C1 segment of cervical spinal cord (tissue), 14 donors: ENCODE measurements at regions not wholly inside any gene's neighbourhood (a gene's known extent, or its start where the extent isn't known, plus 50 kb on each side); places are given as distances from the start of the nearest gene placed in this dataset.
"Not testable (repeated sequence)": the region's sequence is repeated elsewhere in the genome, so short reads cannot be mapped to it uniquely, and the experiment has no call there.

Experiments
- DNase-seq, 14 donors: peaks; one replicate each; lab custom pipeline; 2025; lab: John Stamatoyannopoulos, UW

DNA sequence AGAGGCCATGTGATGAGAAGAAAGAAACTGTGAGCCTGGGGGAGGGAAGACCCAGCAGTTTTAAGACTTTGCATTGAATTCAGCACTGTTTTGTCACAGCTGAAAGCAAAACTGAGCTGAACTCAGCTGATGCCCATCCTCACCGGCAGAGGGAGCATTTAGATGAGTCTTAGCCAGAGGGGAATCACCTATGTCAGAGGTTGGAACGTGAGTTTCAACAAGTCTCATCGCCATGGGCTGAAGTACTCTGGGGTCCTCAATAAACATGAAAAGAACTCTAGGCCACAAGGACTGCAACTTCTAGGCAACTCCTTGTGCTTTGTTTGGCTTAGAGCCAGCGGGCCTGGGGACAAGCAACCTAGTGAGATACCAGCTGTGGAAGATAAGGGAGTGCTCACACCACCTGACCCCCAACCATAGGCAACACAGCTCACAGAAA is 324.5 kb downstream of the TBL1XR1 start:
- peak in 5 of 14 donors; percentile 1 to 20 (median 4) for DNase-seq

GRCh38 chr3:176870451-176870850 is 326.8 kb downstream of the TBL1XR1 start:
- no peak for DNase-seq

DNA sequence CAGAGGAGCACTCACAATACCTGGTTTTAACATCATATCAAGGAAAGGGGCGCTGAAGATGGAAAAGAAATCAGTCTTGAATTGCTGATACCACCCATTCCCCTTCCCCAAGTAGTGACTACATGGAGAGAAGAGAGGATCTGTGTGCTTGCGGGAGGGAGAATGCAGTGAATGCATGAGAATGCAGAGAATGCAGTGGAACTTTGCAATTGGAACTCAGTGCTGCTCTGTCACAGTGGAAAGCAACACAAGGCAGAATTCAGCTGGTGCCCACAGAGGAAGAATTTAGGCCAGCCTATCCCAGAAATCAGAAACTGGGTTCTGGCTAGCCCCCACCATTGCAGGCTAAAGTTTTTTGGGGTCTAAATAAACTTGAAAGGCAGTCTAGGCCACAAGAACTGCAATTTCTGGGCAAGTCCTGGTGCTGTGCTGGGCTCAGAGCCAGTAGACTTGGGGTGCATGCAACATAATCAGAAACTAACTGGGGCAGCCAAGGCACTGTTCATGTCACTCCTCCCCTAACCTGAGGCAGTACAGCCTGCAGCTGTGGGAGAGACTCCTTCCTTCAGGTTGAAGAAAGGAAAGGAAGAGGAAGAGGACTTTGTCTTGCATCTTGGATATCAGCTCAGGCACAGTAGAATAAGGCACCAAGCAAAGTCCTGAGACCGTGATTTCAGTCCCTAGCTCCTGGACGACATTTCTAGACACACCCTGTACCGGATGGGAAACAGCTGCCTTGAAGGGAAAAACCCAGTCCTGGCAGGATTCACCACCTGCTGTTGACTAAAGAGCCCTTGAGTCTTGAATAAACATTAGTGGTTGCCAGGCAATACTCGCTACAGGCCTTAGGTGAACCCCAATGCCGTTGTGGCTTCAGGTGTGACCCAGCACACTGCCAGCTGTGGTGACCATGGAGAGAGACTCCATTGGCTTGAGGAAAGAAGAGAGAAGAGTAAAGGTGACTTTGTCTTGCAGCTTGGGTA is 329.3 kb downstream of the TBL1XR1 start:
- no peak for DNase-seq

GRCh38 chr3:176861137-176861536 is 336.1 kb downstream of the TBL1XR1 start:
- no peak for DNase-seq

DNA sequence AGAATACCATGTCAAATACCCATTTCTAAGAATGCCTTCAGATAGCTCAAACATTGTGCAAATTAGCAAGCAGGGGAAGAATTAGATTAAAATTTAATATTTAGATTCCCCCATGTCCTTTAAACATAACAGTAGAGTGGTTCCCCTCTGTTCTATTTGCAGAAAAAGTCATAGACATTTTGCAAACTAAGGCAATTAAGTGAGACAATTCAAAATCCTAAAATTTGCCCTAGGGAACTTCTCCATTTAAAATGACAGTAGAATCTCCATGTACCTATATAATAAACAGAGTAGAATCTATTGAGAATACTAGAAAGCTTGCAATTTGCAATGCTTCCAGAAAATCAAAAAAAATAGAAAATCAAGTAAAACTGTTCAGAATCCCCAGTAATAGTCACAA is 340.6 kb downstream of the TBL1XR1 start:
- DNase-seq = no peak

DNA sequence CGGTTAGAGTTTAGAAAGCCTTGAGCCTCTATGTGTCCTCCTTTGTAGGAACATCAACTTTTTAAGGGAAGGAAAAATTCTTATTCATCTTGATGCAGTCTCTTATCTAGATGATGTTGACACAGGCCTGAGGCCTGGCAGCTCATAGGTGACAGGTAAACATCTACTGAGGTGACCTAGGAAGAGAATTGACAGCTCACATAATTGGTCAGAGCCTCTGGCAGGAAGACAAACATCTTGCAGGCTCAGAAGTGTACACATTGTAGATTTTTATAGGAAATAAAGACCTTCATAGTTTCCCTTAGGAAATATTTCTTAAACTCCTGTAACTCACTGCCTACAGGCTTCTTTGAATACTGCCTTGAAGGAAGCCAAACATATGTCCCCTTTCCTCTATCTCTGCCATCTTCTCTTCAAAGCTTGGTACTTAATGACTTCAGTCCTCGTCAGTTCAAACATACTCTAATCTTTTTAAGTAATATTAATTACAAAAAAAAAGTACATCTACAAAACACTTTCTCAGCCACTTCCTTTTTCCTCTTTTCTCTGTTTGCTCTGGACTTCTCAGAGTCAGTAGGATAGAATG is 341.3 kb downstream of the TBL1XR1 start:
- no peak for DNase-seq

- no peak for DNase-seq
Observed at GRCh38 chr3:176855213-176855612, 342.1 kb downstream of the TBL1XR1 start.

- DNase-seq = no peak
Observed at GRCh38 chr3:176850498-176850897, 346.8 kb downstream of the TBL1XR1 start.

- no peak for DNase-seq
Observed at GRCh38 chr3:176848431-176849214, 348.7 kb downstream of the TBL1XR1 start.

GRCh38 chr3:176842914-176843313 is 354.4 kb downstream of the TBL1XR1 start:
- no peak for DNase-seq

DNA sequence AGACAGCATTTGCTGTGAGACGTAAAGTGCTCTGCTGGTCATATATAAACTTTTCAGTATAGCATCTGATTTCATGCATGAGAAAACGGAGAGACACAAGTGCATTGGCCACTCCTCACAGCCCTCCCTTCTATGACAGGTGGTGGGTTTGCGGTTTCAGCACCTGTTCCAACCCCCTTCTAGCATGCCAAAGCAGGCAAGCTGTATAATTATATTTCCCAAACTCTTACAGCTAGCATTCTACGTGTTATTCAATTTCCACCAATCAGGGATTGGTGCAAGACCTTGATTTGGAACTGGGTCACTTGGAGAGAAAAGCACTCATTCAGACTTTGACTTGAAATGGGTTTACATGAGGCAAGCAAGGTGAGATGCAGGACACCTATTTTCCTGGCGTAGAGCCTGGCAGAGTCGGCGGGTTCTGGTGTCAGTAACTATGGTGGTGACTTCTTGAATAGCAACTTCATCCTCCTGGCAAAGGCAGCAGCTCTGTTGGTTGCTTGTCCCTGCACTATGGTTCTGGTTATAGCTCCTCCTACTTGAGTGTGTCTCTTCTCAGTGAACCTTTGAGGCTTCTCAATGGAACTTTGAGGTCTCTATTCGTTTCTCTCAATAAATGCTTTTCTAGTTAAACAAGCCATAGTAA is 356.5 kb downstream of the TBL1XR1 start:
- no peak for DNase-seq

DNA sequence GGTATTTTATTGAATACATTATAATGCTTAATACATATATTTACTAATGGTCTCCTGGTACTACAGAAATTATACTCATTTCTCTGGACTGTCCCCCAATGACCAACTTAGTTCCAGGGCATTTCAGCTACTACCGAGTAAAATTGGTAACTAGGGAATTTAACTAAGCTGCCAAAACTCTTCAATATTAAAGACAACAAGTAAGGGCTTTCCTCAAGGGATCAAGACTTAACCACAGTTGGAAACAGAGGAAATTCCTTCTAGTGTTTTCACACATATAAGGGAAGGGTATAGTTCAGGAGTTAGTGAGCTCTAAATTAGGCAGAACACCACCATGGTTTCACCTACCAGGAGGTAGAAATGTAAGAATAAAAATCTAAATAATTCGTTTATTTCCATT is 357.4 kb downstream of the TBL1XR1 start:
- no peak for DNase-seq

- DNase-seq = no peak
Observed at GRCh38 chr3:176839466-176839865, 357.8 kb downstream of the TBL1XR1 start.

DNA sequence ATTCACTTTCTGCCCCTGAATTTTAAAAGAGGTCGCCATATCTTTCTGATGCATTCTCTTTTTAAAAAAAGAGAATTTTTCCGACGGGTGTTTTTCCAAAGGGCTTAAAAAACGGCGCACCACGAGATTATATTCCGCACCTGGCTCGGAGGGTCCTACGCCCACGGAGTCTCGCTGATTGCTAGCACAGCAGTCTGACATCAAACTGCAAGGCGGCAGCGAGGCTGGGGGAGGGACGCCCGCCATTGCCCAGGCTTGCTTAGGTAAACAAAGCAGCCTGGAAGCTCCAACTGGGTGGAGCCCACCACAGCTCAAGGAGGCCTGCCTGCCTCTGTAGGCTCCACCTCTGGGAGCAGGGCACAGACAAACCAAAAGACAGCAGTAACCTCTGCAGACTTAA is 370.0 kb downstream of the TBL1XR1 start:
- DNase-seq = not testable (repeated sequence)

- no peak for DNase-seq
Observed at GRCh38 chr3:176824811-176825210, 372.5 kb downstream of the TBL1XR1 start.

- no peak for DNase-seq
Observed at GRCh38 chr3:176820764-176821163, 376.5 kb downstream of the TBL1XR1 start.

- no peak for DNase-seq
Observed at GRCh38 chr3:176816937-176817336, 380.3 kb downstream of the TBL1XR1 start.

DNA sequence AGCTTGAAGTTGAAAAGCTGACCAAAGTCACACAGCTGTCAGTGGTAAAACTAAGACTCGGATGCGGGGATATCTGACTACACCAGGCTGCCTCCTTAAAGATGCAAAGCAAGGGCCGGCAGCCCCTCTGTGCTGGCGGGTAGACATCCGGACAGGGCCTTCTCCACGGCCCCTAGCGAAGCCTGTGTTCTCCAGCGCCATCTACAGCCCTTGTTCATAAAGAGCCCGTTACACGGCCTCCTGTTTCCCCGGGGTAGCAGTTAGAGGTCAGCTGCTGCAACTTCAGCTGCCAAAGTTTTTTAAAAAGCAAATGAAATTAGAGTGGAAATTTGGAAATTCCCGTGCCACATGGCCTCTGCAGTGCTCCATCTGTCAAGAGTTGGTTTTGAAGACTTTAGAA is 383.0 kb downstream of the TBL1XR1 start:
- peak in 8 of 14 donors; percentile 1 to 29 (median 5) for DNase-seq

- DNase-seq = no peak
Observed at GRCh38 chr3:176807938-176808337, 389.3 kb downstream of the TBL1XR1 start.

DNA sequence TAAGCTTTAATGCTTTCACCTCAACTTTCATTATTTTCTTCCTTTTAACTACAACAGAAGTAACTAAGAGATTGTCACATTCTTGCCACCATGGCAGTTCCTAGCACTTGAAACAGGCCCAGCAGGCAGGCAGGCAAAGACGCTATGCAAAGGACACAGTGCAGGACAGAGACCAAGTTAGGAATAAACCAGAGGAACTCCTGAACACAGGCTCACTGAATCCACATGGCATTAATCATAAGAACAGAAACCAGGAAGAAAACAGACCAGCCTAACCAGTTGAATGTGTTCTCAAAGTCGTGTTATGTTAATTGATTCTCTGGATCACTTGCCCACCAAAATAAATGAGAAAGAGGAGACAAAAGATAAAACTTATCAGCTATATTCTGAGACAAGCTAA is 397.6 kb downstream of the TBL1XR1 start:
- DNase-seq = no peak

DNA sequence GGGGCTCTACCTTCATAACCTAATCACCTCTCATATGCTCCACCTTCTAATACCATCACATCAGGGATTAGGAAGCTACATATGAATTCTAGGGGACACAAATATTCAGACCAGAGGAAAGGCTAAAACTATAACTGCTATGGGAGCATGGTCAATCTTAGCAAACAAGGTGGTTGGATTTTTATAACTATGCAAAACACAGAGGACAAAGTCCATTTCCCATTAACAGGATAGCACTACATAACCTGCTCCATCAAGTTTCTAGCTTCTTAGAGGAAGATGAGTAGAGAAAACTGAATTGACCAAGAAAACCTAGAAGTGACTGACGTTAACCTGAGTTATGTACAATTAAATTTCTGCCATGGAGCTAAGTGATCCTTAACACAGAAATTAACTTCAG is 398.6 kb downstream of the TBL1XR1 start:
- no peak for DNase-seq

DNA sequence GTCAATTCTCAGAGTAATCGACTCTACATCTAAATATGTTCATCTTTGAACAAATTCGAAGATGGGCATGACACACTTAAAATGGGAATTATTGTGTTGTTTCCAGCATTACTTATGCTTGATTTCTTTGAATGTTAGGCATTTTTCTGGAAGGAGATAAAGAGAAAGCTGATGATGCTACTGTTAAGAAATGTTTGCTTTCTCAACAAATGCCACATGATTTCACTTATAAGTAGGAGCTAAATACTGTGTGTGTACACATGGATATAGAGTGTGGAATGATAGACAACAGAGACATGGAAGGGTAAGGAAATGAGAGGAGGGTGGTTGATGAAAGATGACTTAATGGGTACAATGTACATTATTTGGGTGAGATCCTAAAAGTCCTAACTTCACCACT is 400.9 kb downstream of the TBL1XR1 start:
- DNase-seq = no peak
